ENCODE measurements at regions not wholly inside any gene's neighbourhood (a gene's known extent, or its start where the extent isn't known, plus 50 kb on each side); places are given as distances from the start of the nearest gene placed in this dataset.

DNA sequence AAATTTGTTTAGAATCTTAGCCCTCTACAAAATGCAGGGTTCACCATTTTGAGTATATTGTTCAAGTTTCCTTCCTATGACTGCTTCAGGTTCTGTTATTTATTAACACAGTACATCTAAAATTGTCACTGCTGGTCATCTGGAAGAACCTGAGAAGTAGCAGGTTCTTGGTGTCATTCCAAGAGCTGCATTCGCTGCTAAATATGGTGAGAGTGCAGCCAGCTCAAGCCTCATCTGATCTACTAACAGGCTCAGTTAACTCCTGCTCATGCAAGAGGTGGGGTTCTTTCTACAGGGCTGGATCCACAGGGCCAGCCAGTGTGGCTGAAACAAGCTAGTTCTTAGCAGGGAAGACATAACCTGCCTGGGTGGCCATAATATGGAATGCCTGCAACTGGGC lies 1946.1 kb downstream of the TP53TG3F start:
- Histone ChIP-seq H3K4me3 (ENCODE audit: low read length) (no peak overlapping the region), H3K27me3 (ENCODE audit: insufficient read depth, low read length) (no peaks in the 10 kb centered on the region), H3K9me3 (ENCODE audit: low read depth, low read length) (peaks cover 6% of the 10 kb centered on the region), H3K4me1 (ENCODE audit: insufficient read depth, low read length) (no peaks in the 10 kb centered on the region)

DNA sequence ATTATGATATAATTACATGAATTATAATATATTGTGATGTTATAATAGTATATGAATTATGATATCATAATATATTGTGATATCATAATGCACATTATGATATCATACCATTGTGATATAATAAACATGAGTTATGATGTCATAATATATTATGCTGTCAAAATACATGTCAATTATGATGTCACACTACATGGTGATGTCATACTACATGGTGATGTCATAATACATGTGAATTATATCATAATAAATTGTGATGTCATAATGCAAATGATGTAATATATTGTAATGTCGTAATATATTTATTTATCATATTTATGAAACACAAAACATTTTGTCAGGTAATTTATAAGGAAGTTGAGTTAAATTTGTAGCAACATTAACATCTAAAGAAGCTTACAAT lies 1950.1 kb downstream of the TP53TG3F start:
- Histone ChIP-seq H3K27me3 (ENCODE audit: insufficient read depth, low read length) (no peaks in the 10 kb centered on the region), H3K4me1 (ENCODE audit: insufficient read depth, low read length) (no peaks in the 10 kb centered on the region), H3K4me3 (ENCODE audit: low read length) (no peak overlapping the region), H3K9me3 (ENCODE audit: low read depth, low read length) (no peaks in the 10 kb centered on the region)

DNA sequence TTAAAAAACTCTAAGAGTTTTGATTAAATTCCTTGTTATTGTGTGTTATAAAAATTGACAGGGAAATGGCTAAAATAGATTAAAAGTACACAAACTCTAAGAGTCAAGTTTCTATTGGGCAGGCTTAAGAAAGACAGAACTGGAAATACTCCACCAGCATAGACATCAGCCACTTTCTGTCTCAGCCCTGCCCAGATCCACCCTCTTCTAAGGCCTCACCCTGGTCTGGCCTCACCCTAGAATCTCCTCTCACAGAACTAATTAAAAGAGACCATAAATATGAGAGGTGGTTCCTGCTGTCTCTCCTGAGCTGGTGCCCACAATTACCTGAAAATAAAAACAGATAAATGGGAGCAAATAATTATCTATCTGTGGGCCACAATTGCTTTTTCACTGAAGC lies 1951.0 kb downstream of the TP53TG3F start:
- Histone ChIP-seq H3K27me3 (ENCODE audit: insufficient read depth, low read length) (no peaks in the 10 kb centered on the region), H3K4me1 (ENCODE audit: insufficient read depth, low read length) (no peaks in the 10 kb centered on the region), H3K9me3 (ENCODE audit: low read depth, low read length) (no peaks in the 10 kb centered on the region), H3K4me3 (ENCODE audit: low read length) (no peak overlapping the region)

DNA sequence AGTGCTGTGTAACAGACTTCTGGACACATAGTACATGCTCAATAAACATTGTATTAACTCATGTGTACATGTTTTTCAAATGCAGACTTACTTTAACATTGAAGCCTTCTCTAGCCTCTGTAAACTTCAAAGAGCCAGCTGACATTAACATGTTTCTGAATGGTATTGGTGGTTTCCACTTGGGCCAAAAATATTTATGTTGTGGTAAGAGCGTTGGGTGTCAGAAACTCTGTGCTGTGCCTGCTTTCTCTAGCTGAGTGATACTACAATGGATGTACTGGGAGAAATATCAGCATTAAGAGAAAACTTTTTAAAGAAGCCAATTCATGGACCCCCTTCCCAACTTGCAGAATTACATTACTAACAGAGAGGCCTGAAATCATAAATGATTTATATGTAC lies 1951.7 kb downstream of the TP53TG3F start:
- Histone ChIP-seq H3K4me3 (ENCODE audit: low read length) (no peak overlapping the region), H3K9me3 (ENCODE audit: low read depth, low read length) (no peaks in the 10 kb centered on the region), H3K27me3 (ENCODE audit: insufficient read depth, low read length) (no peaks in the 10 kb centered on the region), H3K4me1 (ENCODE audit: insufficient read depth, low read length) (no peaks in the 10 kb centered on the region)

DNA sequence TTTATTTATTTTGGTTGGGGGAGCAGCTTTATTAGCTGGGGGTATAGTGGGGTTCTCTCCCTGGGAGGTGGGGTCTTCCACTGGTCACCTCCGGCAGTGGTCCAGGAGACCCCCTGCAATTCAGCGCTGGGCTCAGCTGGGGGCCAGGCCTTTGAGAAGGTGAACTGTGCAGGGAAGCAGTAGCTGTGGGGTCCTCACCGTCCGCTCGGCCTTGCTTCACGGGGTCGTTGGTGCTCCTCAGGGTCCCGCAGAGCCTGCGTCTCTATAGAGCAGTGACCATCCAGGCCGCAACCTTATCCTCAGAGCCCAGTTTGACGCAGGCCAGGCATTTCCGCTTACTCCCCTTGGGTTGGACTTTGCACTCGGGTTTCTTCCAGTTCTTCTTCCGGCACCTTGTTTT lies 1954.7 kb downstream of the TP53TG3F start:
- H3K4me1 ChIP-seq (ENCODE audit: insufficient read depth, low read length), result no peaks in the 10 kb centered on the region
- H3K9me3 ChIP-seq (ENCODE audit: low read depth, low read length), result no peaks in the 10 kb centered on the region
- H3K27me3 ChIP-seq (ENCODE audit: insufficient read depth, low read length), result no peaks in the 10 kb centered on the region
- H3K4me3 ChIP-seq (ENCODE audit: low read length), result no peak overlapping the region

DNA sequence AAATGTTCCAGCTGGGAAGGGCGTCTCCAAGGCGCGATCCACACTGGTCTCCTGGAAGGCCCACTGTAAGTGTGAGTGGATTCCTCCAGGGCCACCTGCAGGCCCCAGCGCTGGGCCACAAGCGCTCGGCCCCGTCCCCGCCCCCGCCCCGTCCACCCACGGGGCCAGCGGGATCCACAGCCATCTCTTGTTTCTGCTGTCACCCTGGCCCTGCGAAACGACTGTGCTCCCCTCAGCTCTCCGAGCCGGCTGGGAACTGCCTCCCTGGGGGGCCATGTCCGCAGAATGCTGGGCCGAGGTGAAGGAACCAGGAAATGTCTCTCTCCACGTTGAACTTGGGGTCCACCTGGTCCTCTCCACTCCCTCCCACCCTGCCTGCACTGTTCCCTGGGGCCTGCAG lies 1955.2 kb downstream of the TP53TG3F start:
- H3K9me3 ChIP-seq (ENCODE audit: low read depth, low read length), result no peaks in the 10 kb centered on the region
- H3K27me3 ChIP-seq (ENCODE audit: insufficient read depth, low read length), result no peaks in the 10 kb centered on the region
- H3K4me1 ChIP-seq (ENCODE audit: insufficient read depth, low read length), result no peaks in the 10 kb centered on the region
- H3K4me3 ChIP-seq (ENCODE audit: low read length), result no peak overlapping the region

DNA sequence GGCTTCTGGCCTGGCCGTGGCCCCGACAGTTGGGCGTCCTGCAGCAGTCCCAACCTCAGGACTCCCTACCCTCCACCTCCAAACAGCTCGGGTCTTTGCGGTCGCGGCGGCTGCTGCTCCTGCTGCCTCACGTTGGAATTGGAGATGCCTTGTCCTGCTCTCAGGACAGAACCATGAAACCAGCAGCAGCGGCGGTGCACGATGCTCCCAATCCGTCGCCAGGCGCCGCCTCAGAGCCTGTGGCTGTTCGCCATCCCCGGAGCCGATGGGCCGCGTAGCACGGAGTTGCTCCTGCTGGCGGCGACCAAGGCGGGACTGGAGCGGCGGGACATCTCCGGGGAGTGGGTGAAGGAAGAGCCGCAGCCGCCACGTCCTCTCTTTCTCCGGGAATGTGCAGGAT lies 1965.9 kb downstream of the TP53TG3F start:
- H3K9me3 ChIP-seq (ENCODE audit: low read depth, low read length), result no peaks in the 10 kb centered on the region
- H3K4me1 ChIP-seq (ENCODE audit: insufficient read depth, low read length), result no peaks in the 10 kb centered on the region
- no peak overlapping the region for H3K4me3 ChIP-seq (ENCODE audit: low read length)
- H3K27me3 ChIP-seq (ENCODE audit: insufficient read depth, low read length), result no peaks in the 10 kb centered on the region

DNA sequence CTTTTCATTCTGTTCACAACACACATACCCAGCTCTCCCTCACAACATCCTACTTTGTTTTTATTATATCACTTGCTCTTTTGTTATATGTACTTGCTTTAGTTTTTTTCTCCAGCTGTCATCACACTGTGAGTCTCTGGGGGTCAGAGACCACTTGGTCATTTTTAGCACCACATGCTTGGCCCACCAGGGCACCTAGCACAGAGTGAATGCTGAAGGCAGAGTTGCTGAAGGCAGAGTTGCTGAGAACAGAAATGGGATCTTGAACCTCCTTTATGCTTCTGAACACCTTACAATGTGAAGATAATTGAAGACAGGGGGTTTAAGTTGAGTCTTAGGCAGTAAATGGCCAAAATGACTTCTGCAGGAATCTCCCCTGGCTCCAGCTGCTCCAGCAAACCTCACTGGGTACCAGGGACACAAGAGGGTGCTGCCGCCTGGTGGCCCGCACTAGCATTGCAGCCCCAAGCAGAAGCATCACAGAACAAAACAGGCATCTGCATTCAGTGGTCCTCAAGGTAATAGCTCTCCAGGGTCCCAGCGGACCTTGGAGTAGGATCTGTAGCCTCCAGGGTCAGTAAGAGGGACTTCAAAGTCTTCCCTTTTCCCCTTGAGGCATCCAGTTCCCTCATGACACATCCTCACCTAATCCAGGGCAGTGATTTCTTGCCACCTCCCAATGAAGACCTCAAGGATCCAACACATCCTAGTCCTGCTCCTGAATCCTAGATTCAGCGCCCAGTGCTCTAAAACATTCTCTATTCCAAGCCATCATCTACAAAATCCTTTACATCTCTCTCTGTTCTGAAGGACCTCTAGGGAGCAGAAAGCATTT lies 1972.6 kb downstream of the TP53TG3F start:
- no peaks in the 10 kb centered on the region for H3K4me1 ChIP-seq (ENCODE audit: insufficient read depth, low read length)

DNA sequence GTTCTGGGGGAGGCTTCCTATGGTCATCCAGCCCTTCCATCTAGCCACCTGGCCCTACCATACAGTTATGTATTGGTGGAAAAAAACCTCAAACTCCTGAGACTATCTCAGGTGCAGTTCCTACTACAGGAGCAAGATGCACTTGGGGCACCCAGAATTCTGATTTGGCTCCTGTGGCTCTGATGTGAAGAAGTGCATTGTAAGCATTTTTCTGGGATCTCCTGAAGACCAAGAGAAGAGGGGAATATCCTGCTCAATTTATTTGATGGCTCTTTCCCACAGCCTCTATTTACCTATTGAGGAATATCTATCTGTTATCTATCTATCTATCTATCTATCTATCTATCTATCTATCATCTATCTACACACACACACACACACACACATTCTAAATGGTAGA lies 1981.5 kb downstream of the TP53TG3F start:
- peaks cover 21% of the 10 kb centered on the region for H3K9me3 ChIP-seq (ENCODE audit: low read depth, low read length)

More for the DNA sequence above, 1972.6 kb downstream of the TP53TG3F start:
- H3K4me3 ChIP-seq (ENCODE audit: low read length), result no peak overlapping the region
- no peaks in the 10 kb centered on the region for H3K9me3 ChIP-seq (ENCODE audit: low read depth, low read length)
- H3K27me3 ChIP-seq (ENCODE audit: insufficient read depth, low read length), result no peaks in the 10 kb centered on the region

DNA sequence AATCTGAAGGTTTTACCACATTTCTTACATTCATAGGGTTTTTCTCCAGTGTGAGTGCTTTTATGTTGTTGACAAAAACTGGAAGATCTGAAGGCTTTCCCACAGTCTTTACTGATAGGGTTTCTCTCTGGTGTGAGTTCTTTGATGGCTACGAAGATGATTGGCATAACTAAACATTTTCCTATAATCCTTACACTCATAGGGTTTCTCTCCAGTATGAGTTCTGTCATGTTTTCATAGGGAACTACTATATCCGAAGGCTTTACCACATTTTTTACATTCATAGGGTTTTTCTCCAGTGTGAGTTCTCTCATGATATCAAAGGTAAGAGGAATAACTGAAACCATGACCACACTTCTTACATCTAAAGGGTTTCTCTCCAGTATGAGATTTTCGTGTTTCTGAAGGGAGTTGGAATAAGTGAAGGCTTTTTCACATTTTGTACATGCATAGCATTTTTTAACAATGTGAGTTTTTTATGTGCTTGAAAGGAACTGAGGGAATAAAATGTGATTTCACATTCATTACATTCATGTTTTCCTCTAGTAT lies 1987.7 kb downstream of the TP53TG3F start:
- Histone ChIP-seq H3K4me1 (ENCODE audit: insufficient read depth, low read length) (no peaks in the 10 kb centered on the region), H3K27me3 (ENCODE audit: insufficient read depth, low read length) (no peaks in the 10 kb centered on the region), H3K4me3 (ENCODE audit: low read length) (no peak overlapping the region), H3K9me3 (ENCODE audit: low read depth, low read length) (peaks cover 38% of the 10 kb centered on the region)

More for the DNA sequence above, 1981.5 kb downstream of the TP53TG3F start:
- Histone ChIP-seq H3K4me3 (ENCODE audit: low read length) (no peak overlapping the region), H3K27me3 (ENCODE audit: insufficient read depth, low read length) (no peaks in the 10 kb centered on the region), H3K4me1 (ENCODE audit: insufficient read depth, low read length) (no peaks in the 10 kb centered on the region)

DNA sequence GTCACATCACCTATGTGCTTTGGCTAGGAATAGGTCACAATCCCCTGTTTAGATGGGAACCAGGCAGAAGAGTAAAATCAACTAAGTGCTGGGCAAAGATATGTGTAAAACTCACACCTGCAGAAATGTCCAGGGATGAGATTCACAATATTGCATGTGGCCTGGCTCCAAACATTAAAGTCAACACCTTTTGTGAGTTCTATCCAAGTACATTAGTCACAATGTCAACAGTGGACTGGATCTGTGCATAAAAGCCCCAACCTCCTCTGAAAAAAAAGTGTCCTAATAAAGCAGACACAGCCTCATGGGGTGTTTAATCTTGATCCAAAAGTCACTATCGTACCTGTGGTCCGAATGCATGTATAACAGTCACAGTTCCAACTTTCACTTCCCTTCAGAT lies 1990.3 kb downstream of the TP53TG3F start:
- H3K4me3 ChIP-seq (ENCODE audit: low read length), result no peak overlapping the region
- H3K27me3 ChIP-seq (ENCODE audit: insufficient read depth, low read length), result no peaks in the 10 kb centered on the region
- H3K4me1 ChIP-seq (ENCODE audit: insufficient read depth, low read length), result no peaks in the 10 kb centered on the region
- peaks cover 30% of the 10 kb centered on the region for H3K9me3 ChIP-seq (ENCODE audit: low read depth, low read length)

DNA sequence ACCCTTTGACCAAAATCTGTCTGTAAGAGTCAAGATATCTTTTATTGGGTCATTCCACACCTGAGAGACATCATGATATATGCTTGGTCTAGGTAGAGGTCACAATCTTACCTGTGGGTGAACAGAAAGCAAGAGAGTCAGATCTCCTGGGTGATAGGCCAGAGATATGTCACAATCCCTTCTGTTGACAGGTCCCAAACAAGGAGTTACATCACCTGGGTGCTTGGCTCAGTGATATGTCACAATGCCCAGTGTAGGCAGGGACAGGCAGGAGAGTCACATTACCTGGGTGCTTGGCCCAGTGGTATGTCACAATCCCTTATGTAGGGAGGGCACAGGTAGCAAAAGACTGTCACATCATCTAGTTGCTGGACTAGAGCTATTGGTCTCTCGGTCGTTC lies 1991.2 kb downstream of the TP53TG3F start:
- Histone ChIP-seq H3K4me3 (ENCODE audit: low read length) (no peak overlapping the region), H3K4me1 (ENCODE audit: insufficient read depth, low read length) (no peaks in the 10 kb centered on the region), H3K9me3 (ENCODE audit: low read depth, low read length) (peaks cover 23% of the 10 kb centered on the region), H3K27me3 (ENCODE audit: insufficient read depth, low read length) (no peaks in the 10 kb centered on the region)

DNA sequence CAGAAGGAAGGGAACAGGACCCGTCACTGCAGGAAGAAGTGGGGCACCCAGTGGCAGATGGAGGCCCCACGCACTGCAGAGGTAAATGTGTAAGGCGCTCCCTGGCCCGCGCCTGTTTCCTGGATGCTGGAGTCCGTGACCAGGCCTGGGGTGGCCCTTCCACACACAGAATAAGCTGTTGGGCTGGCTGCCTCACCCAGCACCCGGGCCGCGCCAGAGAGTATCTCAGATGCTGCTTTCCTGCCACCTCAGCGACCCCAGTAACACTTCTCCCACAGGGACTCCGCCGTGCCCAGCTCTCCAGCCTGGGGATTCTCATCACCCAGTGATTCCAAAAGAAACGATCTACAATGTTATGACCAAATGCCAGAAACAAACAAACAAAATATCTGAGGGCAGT lies 1993.1 kb downstream of the TP53TG3F start:
- Histone ChIP-seq H3K9me3 (ENCODE audit: low read depth, low read length) (peaks cover 13% of the 10 kb centered on the region), H3K4me1 (ENCODE audit: insufficient read depth, low read length) (no peaks in the 10 kb centered on the region), H3K4me3 (ENCODE audit: low read length) (no peak overlapping the region), H3K27me3 (ENCODE audit: insufficient read depth, low read length) (no peaks in the 10 kb centered on the region)

DNA sequence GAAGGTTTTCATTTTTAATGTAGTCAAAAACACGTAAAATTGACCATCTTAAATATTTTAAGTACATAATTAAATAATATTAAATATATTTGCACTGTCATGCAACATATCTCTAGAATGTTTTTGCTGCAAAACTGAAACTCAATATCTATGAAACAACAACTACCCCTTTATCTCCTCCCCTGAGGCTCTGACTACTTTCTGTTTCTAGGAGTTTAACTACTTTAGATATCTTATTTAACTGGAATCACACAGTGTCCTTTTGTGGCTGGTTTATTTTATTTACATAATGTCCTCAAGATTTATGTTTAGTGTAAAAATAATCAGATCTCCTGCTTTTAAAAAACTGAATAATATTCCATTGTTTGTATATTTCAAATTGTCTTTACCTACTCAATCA lies 2003.9 kb downstream of the TP53TG3F start:
- H3K27me3 ChIP-seq (ENCODE audit: insufficient read depth, low read length), result no peaks in the 10 kb centered on the region
- H3K9me3 ChIP-seq (ENCODE audit: low read depth, low read length), result peaks cover 15% of the 10 kb centered on the region
- no peak overlapping the region for H3K4me3 ChIP-seq (ENCODE audit: low read length)
- no peaks in the 10 kb centered on the region for H3K4me1 ChIP-seq (ENCODE audit: insufficient read depth, low read length)

DNA sequence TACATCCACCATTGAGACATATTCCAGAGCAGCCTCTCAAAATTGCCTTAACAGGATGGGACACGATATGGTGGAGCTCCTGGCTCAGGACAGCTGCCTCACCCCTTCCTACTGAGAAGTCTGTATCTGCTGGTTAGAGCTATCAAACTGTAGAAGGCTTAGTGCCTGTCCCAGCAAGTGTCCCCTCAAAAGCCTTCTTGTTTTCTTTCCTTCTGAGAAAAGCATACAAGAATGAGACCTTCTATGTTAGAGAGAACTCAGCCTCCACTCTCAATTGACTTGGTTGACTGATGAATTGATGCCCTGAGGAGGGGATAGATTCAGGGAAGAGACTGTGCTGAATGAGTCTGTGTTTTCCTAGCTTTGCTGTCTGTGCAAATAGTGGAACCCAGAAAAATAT lies 2020.9 kb downstream of the TP53TG3F start:
- Histone ChIP-seq H3K9me3 (ENCODE audit: low read depth, low read length) (no peaks in the 10 kb centered on the region), H3K4me3 (ENCODE audit: low read length) (no peak overlapping the region), H3K27me3 (ENCODE audit: insufficient read depth, low read length) (no peaks in the 10 kb centered on the region), H3K4me1 (ENCODE audit: insufficient read depth, low read length) (no peaks in the 10 kb centered on the region)

DNA sequence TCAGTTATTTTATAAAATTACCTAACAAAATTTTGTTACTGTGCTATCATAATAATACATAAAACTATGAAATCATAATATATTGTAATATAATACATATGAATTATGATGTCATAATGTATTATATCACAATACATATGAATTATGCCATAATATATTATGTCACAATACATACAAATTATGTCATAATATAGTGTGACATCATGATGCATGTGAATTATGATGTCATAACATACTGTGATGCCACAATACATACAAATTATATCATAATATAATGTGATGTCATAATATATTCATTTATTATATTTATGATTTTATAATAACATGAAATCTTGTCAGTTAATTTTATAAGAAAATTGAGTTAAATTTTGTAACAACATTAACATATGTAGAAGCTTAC lies 2021.6 kb downstream of the TP53TG3F start:
- H3K27me3 ChIP-seq (ENCODE audit: insufficient read depth, low read length), result no peaks in the 10 kb centered on the region
- H3K4me3 ChIP-seq (ENCODE audit: low read length), result no peak overlapping the region
- no peaks in the 10 kb centered on the region for H3K9me3 ChIP-seq (ENCODE audit: low read depth, low read length)
- no peaks in the 10 kb centered on the region for H3K4me1 ChIP-seq (ENCODE audit: insufficient read depth, low read length)
